GM21367 (cell line): ENCODE measurements at regions not wholly inside any gene's neighbourhood (a gene's known extent, or its start where the extent isn't known, plus 50 kb on each side); places are given as distances from the start of the nearest gene placed in this dataset.

Experiments
- ATAC-seq: cut with Tn5 transposase; IDR thresholded peaks from one replicate; pipeline ENCODE4 v1.9.1; 2021; ENCODE audit not compliant: unreplicated experiment

GRCh38 chr21:23543333-23543732 is 2063.9 kb downstream of the MRPL39 start:
- ATAC-seq, result no peak

GRCh38 chr21:23542097-23542496 is 2065.2 kb downstream of the MRPL39 start:
- ATAC-seq, result no peak

DNA sequence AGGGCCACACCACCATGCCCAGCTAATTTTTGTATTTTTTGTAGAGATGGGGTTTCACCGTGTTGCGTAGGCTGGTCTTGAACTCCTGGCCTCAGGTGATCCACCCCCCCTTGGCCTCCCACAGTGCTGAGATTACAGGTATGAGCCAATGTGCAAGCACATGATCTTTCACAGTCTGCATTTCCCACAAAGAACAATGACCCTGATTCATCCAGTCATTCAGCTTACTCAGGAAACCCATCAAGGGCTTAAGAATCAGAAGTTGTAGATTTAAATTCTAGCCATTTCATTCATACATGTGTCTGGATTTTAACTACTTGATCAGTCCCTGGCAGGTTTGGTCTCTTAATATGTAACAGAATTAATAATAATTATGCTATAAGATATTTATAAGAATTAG is 2065.7 kb downstream of the MRPL39 start:
- ATAC-seq, result no peak

- ATAC-seq, result no peak
Measured at GRCh38 chr21:23534850-23535249, 2072.4 kb downstream of the MRPL39 start.

DNA sequence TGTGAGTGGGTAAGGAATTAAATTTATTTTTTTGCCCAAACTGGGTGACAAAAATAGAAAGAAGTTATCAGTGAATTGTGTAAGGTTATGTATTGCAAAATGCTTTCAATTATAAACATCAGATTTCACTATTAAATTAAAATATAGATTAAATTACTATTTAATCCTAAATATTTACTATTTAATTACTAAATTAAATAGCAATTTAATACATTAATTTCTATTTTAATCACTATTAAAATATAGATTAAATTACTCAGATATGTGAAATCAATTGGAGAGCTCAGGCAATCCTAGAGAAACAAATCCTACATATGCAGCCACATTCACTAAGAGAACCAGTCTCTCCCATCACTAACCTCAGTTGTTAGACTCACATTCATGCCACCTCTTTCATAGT is 2075.8 kb downstream of the MRPL39 start:
- ATAC-seq, result no peak

GRCh38 chr21:23524685-23525084 is 2082.6 kb downstream of the MRPL39 start:
- no peak for ATAC-seq

- ATAC-seq, result no peak
Measured at GRCh38 chr21:23522751-23523150, 2084.5 kb downstream of the MRPL39 start.

- ATAC-seq, result no peak
Measured at GRCh38 chr21:23507501-23507900, 2099.8 kb downstream of the MRPL39 start.

DNA sequence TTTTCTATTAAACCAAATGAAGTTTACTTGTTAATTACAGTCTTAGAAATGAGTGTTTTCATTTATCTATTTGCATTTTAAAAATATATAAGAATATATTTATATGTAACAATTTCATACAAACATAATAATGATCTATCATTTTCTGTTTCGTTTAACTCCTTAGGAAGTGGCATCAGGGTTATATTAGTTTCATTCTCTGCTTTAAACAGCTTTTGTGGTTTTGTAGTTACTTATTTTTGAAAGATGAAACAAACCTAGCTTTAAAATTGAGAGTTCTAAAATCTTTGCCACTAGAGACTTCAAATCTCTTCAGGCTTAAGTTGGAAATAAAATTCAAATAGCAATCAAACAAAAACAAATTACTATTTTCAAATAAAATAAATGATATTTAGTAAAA is 2110.6 kb downstream of the MRPL39 start:
- ATAC-seq, result peak; percentile 67

DNA sequence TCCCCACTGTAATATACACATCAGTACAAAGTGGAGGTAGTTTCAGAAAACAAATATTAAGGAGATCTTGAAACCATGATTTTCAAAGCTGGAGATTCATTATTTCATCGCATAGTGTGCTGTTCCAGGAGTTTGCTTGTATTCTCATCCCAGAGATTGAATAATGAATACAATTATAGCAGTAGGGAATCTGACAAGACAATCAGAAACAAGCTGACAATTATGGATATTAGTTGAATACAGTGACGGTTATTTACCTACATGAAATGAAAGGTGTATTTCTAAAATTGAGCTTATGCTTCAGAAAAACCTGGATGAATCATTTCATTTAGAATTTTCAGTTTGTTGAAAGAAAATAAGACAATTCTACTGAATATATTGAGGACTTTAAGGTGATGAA is 2119.0 kb downstream of the MRPL39 start:
- no peak for ATAC-seq

- no peak for ATAC-seq
Measured at GRCh38 chr21:23480591-23481270, 2126.6 kb downstream of the MRPL39 start.

DNA sequence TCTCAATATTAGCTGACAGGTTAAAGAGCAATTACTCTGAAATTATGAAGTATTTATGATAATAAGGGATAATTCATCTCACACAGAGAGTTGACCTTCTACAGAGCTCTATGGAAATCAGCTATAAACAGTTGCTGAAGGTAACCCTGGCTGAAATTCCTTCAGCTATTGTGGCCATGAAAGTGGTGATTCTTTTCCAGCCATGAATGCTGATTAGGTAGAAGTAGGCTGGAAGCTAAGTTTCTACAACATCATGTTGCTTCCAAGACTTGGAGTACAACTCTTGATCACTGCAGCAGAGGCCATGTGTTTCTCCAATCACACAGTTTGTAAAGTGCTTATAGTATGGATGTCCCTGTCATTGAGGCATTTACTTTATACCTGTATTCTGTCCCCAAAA is 2128.9 kb downstream of the MRPL39 start:
- ATAC-seq, result no peak

- no peak for ATAC-seq
Measured at GRCh38 chr21:23475281-23476219, 2131.7 kb downstream of the MRPL39 start.

DNA sequence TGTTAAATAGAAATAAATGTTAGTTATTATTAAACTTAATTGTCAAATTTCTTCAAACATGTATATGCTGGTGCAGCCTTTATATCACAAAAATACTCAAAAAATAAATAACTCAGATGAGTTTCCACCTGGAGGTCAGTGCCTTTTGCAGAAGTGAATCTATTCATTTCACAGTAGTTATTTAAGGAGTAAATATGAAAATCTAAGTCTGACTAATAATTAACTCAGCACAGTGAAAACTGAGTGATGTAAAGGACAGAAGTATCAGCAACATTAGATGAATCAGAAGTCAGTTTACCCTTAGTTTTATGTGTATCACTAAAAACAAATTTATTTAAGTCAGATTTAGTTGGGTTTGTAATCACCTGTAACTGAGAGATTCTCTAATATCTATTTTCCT is 2135.4 kb downstream of the MRPL39 start:
- peak; percentile 90 for ATAC-seq

- ATAC-seq, result no peak
Measured at GRCh38 chr21:23463365-23463764, 2143.9 kb downstream of the MRPL39 start.

DNA sequence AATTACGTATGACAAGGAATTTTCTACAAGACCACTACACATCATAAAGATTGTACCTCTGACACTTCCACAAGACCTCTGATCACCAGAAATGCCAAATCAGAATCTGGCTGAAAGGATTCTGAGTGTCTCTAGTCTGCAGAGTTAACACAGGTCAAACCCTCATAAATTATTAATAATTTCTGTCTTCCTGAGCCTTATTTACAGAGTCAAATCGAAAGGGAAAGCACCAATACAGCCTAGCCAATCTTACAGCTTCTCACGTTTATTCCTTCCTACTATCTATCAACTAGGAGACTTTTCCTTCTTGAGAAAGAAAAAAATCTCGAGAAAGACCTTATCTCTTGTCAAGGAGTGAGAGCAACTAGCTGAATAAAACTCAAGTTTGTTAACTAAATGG is 2151.6 kb downstream of the MRPL39 start:
- no peak for ATAC-seq

GRCh38 chr21:23452384-23453083 is 2154.7 kb downstream of the MRPL39 start:
- ATAC-seq, result peak; percentile 52

GRCh38 chr21:23445307-23445706 is 2162.0 kb downstream of the MRPL39 start:
- ATAC-seq, result no peak

DNA sequence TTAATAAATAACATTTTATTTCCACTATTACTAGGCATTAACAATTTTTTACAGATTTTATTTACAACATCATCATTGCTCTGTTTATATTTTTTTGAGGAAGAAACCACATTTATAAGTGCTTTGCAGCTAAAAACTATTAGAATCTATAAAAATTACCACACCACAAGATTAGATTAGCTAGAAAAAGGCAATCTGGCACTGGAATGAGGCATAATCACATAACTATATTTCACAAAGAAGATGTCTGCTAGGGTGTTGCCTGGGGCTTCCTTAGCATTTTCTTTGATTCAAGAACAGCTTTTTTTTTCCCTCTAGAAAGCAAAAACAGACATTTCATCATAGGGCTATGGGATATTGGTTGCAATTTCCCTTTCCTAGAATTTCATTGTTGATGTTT is 2169.2 kb downstream of the MRPL39 start:
- ATAC-seq, result no peak

- ATAC-seq, result no peak
Measured at GRCh38 chr21:23402929-23403520, 2204.3 kb downstream of the MRPL39 start.

DNA sequence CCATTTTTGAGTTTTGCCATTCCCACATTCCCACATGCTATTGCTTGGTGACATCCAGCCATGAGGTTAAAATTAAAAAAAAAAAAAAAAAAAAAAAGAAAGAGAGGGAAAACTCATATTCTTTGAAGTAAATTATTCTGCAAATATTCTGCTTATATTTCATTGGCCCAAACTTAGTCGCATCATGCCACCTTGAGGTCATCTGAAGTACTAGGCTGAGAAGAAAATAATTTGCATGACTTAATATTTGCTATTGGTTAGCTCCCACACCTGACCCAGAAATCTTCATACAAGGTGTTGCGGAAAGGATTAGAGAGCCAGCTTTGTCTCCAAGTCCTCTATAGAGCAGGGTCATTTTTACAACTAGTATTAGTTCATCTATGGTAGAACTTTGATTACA is 2206.0 kb downstream of the MRPL39 start:
- peak; percentile 64 for ATAC-seq
